Left lung (tissue), 4 donors: ENCODE measurements at regions not wholly inside any gene's neighbourhood (a gene's known extent, or its start where the extent isn't known, plus 50 kb on each side); places are given as distances from the start of the nearest gene placed in this dataset.

Source experiments
- ATAC-seq: fragments of 200-7000 bp; cut with Tn5 transposase; one replicate; pipeline ENCODE4 v1.9.1; 2020; ENCODE audit warnings: moderate library complexity
- DNase-seq, 4 donors: peaks; one replicate each; pipeline ENCODE4 v3.0.0-alpha.2; 2013 to 2020
- H3K27ac ChIP-seq, 2 donors: fragments of 200-600 bp; sonication (generic) in 1 of 2; one replicate each; pipeline versions ENCODE4 v1.5.0 to v1.8.0; 2020 to 2021
- H3K27me3 ChIP-seq, 2 donors: fragments of 200-600 bp; sonication (generic) in 1 of 2; one replicate each; pipeline versions ENCODE4 v1.5.0 to v1.8.0; 2020 to 2021
- H3K36me3 ChIP-seq, 2 donors: fragments of 200-600 bp; sonication (generic) in 1 of 2; one replicate each; pipeline versions ENCODE4 v1.5.0 to v1.8.0; 2020 to 2021
- H3K4me1 ChIP-seq, 2 donors: fragments of 200-600 bp; one replicate each; pipeline ENCODE4 v1.8.0; 2021
- H3K4me3 ChIP-seq, 2 donors: fragments of 200-600 bp; sonication (generic) in 1 of 2; one replicate each; pipeline versions ENCODE4 v1.5.0 to v1.8.0; 2020 to 2021; ENCODE audit warnings: mild to moderate bottlenecking in 1 of 2
- H3K9me3 ChIP-seq, 2 donors: fragments of 200-600 bp; sonication (generic) in 1 of 2; one replicate each; pipeline versions ENCODE4 v1.5.0 to v1.8.0; 2020 to 2021
- CTCF ChIP-seq, 2 donors: fragments of 200-600 bp; sonication (generic) in 1 of 2; IDR thresholded peaks; one replicate each; pipeline versions ENCODE4 v1.5.0 to v1.8.0; 2021; ENCODE audit warnings: antibody characterized with exemption in 2 of 2
- intact Hi-C, 2 donors: fragments of 100-400 bp; cut with DNase I; formaldehyde crosslinking; loops; one replicate each; pipeline versions ENCODE4 v1.11.2 to v1.14.2; 2022
- donor health status: DM: no; HTN: yes; CAD: no.
- donor health status: DM: no; HTN: no; CAD: no.

GRCh38 chr5:98031496-98031895 is 742.0 kb upstream of the RGMB start:
- intact Hi-C loops: no loop called here
- ATAC-seq (no peak), DNase-seq (no peak)
- Histone ChIP-seq H3K27me3 (no peaks in the 10 kb centered on the region), H3K4me1 (no peaks in the 10 kb centered on the region), H3K36me3 (no peaks in the 10 kb centered on the region), H3K4me3 (no peak overlapping the region), H3K27ac (no peak overlapping the region), H3K9me3 (peaks cover 0 to 14% of the 10 kb centered on the region in 2 donors)
- TF ChIP-seq CTCF (IDR thresholded peaks at IDR 0.05): no peak

GRCh38 chr5:98031926-98032325 is 741.5 kb upstream of the RGMB start:
- Histone ChIP-seq H3K4me3 (no peak overlapping the region), H3K4me1 (no peaks in the 10 kb centered on the region), H3K9me3 (peaks cover 0 to 14% of the 10 kb centered on the region in 2 donors), H3K27me3 (no peaks in the 10 kb centered on the region), H3K36me3 (no peaks in the 10 kb centered on the region), H3K27ac (no peak overlapping the region)
- ATAC-seq: no peak
- no peak for TF ChIP-seq CTCF (IDR thresholded peaks at IDR 0.05)
- DNase-seq: no peak
- intact Hi-C loops: no loop called here

GRCh38 chr5:98041661-98042060 is 731.8 kb upstream of the RGMB start:
- DNase-seq (no peak), ATAC-seq (no peak)
- Histone ChIP-seq H3K4me3 (no peak overlapping the region), H3K9me3 (no peaks in the 10 kb centered on the region), H3K36me3 (no peaks in the 10 kb centered on the region), H3K27me3 (no peaks in the 10 kb centered on the region), H3K4me1 (no peaks in the 10 kb centered on the region), H3K27ac (no peak overlapping the region)
- TF ChIP-seq CTCF (IDR thresholded peaks at IDR 0.05): no peak
- intact Hi-C loops: no loop called here

- intact Hi-C loops: no loop called here
- DNase-seq (no peak), ATAC-seq (no peak)
- Histone ChIP-seq H3K27me3 (no peaks in the 10 kb centered on the region), H3K4me1 (no peaks in the 10 kb centered on the region), H3K36me3 (no peaks in the 10 kb centered on the region), H3K27ac (no peak overlapping the region), H3K4me3 (no peak overlapping the region), H3K9me3 (no peaks in the 10 kb centered on the region)
- no peak for TF ChIP-seq CTCF (IDR thresholded peaks at IDR 0.05)
These were observed 730.9 kb upstream of the RGMB start for GRCh38 chr5:98042521-98042920.

GRCh38 chr5:98042961-98043360 is 730.5 kb upstream of the RGMB start:
- TF ChIP-seq CTCF (IDR thresholded peaks at IDR 0.05): no peak
- ATAC-seq: no peak
- H3K36me3 ChIP-seq: no peaks in the 10 kb centered on the region
- no peaks in the 10 kb centered on the region for H3K9me3 ChIP-seq
- H3K27me3 ChIP-seq: no peaks in the 10 kb centered on the region
- H3K27ac ChIP-seq: no peak overlapping the region
- H3K4me3 ChIP-seq: no peak overlapping the region
- DNase-seq: no peak
- intact Hi-C loops: no loop called here
- no peaks in the 10 kb centered on the region for H3K4me1 ChIP-seq
